ENCODE measurements at regions not wholly inside any gene's neighbourhood (a gene's known extent, or its start where the extent isn't known, plus 50 kb on each side); places are given as distances from the start of the nearest gene placed in this dataset.

DNA sequence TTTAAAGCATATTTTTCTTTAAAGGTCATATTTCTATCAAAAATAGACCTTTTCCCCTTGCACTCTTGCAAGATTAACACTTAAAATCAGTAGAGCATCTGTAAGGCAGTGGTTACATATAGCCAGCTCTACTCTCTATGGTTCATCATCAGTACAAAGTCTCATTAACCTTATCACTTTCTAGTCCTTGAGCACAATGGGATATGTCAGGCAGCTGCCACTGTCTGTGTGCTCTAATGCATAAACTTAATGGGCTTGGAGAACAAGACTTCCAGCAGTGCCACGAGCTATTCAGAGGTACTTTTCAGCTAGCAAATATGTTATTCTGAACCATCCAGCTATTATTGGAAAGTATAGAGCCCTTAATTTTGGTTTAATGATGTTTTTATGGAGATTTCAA is 393.7 kb downstream of the GASK1B start:
- DNase-seq (ENCODE audit: low read depth), result no peak
- H3K4me3 ChIP-seq (ENCODE audit: low read depth, low read length), result no peak overlapping the region
- no peak for TF ChIP-seq CTCF (IDR thresholded peaks at IDR 0.05; ENCODE audit: insufficient read depth, low read depth, low read length)

GRCh38 chr4:157776930-157777528 is 395.8 kb downstream of the GASK1B start:
- no peak for DNase-seq (ENCODE audit: low read depth)
- H3K4me3 ChIP-seq (ENCODE audit: low read depth, low read length), result no peak overlapping the region
- TF ChIP-seq CTCF (IDR thresholded peaks at IDR 0.05; ENCODE audit: insufficient read depth, low read depth, low read length), result no peak

DNA sequence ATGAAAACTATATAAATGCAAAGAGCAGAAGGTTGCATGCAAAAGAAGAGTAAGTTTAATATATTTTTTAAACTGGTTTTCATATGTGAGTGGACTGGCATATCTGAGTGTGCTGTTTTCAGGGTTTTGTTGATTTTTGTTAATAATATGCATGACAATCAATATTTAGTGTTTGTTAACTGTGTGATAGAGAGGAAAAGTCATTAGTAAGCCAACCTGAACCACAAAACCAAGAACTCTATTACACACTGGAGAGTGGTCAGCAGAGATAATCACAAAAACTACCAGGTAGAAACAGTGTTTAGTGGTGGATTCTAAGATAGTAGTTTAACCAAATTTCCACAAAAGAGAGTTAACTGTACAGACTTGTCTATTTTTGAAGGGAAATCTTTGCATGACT is 396.9 kb downstream of the GASK1B start:
- H3K4me3 ChIP-seq (ENCODE audit: low read depth, low read length), result no peak overlapping the region
- DNase-seq (ENCODE audit: low read depth), result no peak
- TF ChIP-seq CTCF (IDR thresholded peaks at IDR 0.05; ENCODE audit: insufficient read depth, low read depth, low read length), result no peak

DNA sequence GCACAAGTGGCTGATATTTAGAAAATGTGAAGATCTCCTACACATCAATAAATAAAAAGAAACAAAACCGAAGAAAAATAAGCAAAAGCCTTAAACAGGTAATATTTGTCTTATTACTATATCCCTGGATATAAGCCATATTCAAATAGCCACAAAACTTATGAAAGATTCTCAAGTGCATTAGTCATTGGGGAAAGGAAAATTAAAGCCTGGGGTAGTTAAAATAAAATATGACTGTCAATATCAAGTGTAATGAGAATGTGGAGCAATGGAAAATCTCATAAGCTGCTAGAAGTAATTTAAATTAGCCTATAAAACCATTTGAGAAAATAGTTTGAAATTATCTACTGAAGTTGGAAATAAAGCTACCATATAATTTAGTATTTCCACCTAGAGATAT is 399.9 kb downstream of the GASK1B start:
- no peak for TF ChIP-seq CTCF (IDR thresholded peaks at IDR 0.05; ENCODE audit: insufficient read depth, low read depth, low read length)
- no peak overlapping the region for H3K4me3 ChIP-seq (ENCODE audit: low read depth, low read length)
- DNase-seq (ENCODE audit: low read depth), result no peak

DNA sequence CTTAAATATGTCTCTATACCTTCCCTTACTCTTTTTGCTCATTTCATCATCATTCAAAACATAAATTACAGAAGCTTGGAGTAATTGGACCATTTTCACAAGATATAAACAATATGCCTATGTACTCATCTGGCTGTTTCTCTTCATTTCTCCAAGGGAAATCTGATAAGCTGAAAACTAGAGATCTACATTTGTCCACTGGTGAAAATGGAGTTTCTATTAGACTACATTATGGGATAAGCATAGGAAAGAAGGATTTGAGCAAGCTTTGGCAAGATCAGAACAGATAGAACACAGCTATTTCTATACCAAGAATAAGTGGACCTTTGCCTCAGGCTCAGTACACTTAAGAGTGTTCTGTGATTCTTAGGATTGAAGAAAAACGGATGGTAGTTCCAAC is 404.4 kb downstream of the GASK1B start:
- no peak for TF ChIP-seq CTCF (IDR thresholded peaks at IDR 0.05; ENCODE audit: insufficient read depth, low read depth, low read length)
- DNase-seq (ENCODE audit: low read depth), result no peak
- no peak overlapping the region for H3K4me3 ChIP-seq (ENCODE audit: low read depth, low read length)

GRCh38 chr4:157763490-157763889 is 409.3 kb downstream of the GASK1B start:
- H3K4me3 ChIP-seq (ENCODE audit: low read depth, low read length), result no peak overlapping the region
- no peak for DNase-seq (ENCODE audit: low read depth)
- no peak for TF ChIP-seq CTCF (IDR thresholded peaks at IDR 0.05; ENCODE audit: insufficient read depth, low read depth, low read length)

DNA sequence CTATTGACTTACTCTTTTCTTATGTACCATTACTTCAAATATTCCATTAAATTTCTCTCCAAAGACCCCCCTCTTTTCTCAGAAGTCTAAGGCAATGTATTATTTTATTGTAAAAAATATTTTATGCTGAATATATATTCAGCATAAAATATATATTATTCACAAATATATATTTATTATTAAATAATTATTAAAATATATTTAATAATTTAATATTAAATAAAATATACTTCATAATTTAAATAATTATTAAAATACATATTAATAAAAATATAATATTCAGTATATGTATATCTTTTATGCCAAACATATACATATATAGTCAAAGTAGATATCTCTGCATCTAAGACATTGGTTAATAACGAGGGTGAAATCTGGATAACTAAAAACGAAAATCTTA is 418.4 kb downstream of the GASK1B start:
- H3K4me3 ChIP-seq (ENCODE audit: low read depth, low read length), result no peak overlapping the region
- DNase-seq (ENCODE audit: low read depth), result no peak
- no peak for TF ChIP-seq CTCF (IDR thresholded peaks at IDR 0.05; ENCODE audit: insufficient read depth, low read depth, low read length)
